TTC549 (cell line): ENCODE measurements at regions not wholly inside any gene's neighbourhood (a gene's known extent, or its start where the extent isn't known, plus 50 kb on each side); places are given as distances from the start of the nearest gene placed in this dataset.

ENCODE experiments used
- FAIRE-seq: peaks from 2 replicates; lab custom pipeline; 2012; peaks lifted over from hg19 to GRCh38; lab: Jason Lieb, UNC

DNA sequence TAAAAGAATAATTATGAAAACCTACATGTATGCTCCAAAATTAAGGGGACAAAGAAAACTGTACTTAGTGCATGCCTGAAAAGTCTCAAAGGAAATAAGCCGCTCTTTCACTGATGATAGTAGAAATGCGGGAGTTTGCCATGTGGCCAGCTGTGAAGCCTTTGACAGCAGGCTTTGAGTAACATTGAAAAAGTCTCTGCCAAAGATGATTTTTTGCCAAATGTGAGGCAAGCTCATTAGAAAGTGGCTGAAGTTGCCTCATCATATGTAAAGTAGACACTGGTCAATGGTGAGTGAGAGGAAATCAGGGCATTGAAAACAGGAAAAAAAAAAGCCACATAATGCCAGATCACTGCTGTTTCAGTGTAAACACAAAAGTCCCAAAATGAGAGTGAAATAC, 2360.1 kb downstream of the PCDH7 start:
- no peak for FAIRE-seq

DNA sequence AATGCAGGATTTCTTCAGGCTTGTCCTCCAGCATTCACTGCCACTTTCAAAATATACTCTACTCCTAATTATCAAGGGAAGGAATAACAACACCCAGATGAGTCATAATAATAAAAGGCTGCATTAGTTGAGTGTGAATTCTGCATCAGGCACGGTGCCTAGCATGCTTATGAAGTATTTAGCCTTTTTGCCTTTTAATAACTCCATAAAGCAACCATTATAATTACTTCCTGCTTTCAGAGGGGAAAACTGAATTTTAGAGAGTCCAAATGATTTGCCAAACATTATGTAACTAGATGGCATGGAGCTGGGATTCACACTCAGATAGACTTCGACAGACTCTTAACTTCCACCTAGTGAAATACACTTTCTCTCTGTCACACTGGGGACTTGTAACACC, 2365.5 kb downstream of the PCDH7 start:
- no peak for FAIRE-seq

DNA sequence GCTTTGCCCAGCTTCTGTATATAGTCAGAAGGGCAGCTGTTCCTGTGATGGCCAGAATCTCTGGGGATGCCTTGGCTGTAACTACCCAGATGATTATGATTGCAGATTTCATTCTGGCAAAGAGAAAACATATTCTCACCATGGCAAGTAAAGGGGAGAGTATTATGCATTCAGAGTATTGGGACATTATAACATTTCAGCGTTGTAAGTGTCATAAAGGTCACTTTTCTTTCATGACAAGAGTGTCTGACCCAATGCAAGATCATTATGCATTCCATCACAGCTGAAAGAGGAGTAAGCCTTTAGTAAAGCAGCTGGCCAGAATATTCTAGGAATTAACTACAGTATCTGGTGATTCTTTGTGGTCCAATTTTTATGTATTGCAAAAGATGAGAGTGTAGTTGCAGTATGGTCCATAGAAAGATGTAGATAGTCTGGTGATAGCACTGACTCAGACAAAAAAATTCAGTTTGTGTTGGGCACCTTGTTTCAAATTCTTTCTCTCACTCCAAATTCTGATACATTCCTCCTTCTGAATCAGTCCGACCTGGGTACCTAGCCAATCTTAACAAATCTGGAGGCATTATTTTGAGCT, 2366.3 kb downstream of the PCDH7 start:
- FAIRE-seq = no peak

DNA sequence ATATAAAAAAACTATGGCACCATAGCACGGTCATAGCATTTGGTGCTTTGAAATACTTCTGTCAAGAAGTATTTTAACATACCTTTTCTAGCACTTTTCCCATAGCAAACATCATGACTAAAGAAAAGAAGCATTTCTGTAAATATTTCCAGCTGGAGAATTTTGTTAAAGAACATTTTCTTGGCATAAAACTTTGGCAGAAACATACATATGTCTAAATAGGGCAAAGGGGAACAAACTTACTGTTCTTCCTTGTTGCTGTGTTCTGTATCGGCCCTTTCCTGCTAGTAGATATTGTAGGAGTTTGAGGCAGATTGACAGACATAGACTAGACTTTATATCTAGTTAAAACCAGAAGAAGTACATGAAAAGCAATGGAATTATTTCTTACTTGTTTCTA, 2368.5 kb downstream of the PCDH7 start:
- FAIRE-seq = no peak

DNA sequence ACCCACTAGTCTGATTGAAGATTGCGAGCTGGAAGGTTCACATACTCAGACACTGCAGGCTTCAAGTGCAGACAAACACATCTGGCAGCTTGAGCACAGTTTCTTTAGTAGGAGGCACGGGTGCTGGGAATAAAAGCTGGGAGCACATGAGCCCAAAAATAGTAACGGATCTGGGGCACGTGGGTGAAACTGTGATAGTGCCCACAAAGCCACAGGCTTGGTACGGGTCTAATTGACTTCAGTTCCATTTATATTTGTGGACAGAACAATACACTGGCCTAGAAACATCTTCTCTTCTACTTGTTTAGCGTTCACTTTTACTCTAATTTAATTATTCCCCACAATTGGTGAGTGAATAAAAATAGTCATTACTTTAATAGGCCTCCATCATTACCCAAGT, 2370.7 kb downstream of the PCDH7 start:
- FAIRE-seq = no peak

DNA sequence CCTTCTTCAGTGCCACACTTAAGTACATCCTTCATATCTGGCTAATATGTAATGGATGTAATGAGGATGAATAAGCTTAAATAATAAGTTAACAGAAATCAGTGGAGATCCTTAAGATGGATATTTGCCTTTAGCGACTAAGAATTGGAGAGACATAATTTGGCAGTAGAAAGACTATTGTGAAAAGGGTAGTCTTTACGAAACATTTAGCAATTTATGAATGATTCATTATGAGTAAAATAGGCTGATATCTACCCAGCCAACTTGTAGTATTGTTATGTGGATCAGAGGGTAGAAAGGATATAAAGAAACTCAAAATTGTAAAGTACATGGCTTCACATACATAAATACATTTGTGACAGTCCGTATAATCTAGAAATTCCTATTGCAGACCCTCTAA, 2371.8 kb downstream of the PCDH7 start:
- no peak for FAIRE-seq

DNA sequence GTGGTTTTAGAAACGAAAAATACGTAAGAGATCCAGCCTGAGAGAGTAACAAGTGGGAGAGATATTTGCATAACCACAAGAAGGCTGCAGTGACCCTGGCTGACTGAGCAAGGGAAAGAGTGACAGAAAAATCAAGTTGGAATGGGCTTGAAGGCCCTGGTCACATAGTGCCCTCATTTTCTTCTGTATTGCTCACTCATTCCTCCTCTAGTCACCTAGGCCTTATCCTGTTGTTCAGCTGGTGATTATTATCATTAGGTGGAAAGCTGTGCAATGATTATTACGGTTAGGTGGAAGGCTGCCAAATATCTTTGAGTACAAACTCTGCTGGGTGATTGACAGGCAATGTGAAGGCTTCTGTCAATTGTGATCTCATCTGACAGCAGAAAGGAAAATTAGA, 2384.1 kb downstream of the PCDH7 start:
- FAIRE-seq = no peak

DNA sequence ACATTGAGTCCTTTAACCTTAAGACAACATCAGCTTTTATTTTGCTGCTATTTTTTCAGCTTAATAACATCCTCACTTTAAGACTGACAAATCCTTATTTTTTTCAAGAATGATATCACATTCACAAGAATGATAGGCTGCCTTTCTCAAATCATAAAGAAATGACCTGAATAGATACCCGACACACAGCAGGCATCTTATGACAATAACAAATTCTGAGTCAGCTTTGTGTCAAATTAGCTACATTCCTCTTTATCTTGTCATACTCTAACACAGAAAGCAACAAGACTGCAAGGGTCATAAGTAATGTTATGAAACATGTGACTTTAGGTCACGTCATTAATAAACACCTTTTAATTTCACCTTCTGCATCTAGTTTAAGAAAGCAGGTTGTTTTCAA, 2387.6 kb downstream of the PCDH7 start:
- FAIRE-seq = no peak

DNA sequence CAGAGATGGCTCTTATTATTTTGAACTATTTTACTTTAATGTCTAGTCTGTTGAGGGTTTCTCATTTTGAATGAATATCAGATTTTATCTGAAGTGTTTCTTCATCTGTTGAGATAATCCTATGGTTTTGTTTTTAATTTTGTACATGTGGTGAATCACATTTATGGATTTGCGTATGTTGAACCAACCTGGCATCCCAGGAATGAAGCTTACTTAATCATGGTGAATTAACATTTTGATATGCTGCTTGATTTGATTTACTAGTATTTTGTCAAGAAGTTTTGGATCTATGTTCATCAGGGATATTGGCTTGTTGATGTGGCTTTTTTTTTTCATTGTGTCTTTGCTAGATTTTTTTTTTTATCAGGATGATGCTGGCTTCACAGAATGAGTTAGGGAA, 2390.9 kb downstream of the PCDH7 start:
- FAIRE-seq = no peak

DNA sequence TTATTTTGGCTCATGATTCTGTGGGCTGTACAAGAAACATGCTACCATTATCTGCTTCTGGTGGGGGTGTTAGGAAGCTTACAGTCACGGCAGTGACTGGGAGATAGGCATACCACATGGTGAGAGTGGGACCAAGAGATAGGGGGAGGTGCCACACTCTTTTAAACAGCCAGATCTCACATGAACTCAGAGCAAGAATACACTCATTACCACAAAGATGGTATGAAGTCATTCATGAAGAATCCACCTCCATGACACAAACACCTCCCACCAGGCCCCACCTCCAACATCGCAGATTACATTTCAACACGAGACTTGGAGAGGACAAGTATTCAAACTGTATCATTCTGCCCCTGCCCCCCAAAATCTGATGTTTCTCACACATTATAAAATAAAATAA, 2396.7 kb downstream of the PCDH7 start:
- no peak for FAIRE-seq

DNA sequence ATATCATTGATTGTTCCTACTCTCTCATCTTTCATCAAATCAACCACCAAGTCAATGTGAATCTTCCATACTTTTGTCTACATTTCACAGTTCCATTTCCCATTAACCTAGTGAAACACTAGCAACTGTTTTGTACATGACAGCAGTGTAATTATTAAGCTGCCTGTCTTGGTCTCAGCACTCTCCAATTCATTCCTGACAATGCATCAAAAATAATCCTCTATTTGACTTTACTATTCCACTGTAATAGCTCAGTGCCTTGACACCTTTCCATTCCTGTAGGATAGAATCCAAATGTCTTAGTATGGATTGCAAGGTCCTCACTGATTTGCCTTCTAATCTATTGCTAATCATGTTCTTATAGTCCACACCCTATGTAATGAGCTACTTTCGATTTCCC, 2405.8 kb downstream of the PCDH7 start:
- no peak for FAIRE-seq

DNA sequence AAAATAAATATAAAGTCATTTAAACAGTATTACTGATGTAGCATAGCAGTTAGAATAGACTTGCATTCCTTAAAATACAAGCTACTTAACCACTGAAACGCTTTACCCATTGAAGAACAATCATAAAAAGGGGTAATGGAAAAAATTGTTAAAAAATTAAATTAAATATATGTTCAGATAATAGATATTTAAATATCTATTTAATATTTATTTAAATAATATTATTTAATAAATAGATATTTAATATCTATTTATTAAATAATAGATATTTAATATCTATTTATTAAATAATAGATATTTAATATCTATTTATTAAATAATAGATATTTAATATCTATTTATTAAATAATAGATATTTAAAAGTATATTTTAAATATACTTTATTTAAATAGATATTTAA, 2410.5 kb downstream of the PCDH7 start:
- peak; percentile 99 for FAIRE-seq

DNA sequence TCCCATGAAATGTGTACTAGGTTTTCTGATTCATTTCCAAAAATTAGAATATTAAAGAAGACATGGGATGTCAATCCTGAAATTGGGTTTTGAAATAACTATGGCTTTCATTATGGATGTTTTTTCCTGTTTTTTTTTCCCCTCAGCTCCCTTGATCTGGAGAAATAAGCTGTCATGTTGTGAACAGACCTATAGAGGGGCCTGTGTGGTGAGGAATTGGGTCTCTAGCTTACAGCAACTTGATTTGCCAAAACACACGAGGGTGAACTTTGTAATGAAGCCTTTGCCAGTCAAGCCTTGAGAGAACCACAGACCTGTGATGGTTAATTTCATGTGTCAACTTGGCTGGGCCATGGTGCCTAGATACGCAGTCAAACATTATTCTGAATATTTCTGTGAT, 2413.6 kb downstream of the PCDH7 start:
- no peak for FAIRE-seq

DNA sequence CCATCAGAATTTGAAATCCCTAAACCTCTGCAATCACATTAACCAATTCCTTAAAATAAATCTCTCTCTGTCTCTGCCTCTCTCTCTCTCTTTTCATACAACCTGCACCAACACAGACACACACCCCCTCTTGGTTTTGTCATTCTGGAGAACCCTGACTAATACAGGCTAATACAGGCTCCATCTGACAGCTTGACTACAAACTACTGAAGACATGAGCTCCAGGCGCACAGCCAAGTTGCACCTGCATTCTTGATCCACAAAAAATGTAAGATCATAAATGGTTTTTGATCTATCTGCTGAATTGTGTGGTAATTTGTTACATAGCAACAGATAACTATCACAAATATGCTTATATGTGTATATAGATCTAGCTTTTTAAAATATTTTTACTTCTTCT, 2414.2 kb downstream of the PCDH7 start:
- no peak for FAIRE-seq

DNA sequence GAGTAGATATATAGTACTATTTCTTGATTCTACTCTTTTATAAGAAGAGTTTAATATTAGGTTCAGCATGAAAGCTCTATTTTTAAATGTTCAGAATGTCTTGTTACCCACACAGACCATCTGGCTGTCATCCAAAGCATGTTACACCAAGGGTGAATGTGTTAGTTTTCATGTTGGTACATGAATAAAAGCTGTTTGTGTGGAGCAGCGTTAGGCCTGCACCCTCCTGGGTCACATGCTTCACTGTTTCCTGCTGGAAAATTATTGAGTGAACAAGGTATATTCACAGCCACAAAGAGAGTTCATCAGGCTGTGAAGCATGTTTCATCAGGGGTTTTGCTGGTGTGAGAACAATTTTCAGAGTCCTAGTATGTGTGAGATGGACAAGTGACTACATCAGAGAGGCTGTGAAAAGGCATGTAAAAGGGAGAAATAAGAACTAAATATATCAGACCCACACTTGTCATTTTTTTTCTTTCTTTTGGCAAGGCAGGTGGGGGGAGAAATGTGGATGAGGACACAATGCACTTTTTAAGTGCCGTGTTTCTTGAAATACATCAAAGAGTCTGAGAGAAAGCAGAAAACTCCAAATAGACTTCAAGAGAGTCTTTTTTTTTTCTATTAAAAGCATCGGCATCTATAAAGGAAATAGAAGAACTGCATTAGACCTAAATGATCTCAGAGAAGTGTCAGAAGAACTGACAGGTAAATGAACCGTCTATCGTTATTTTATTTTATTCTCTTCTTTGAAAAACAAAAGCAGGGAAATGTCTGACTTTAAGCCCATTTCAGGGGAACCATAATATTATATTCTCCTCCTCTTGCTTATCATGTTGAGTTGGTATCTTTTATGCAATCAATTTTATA, 2429.7 kb downstream of the PCDH7 start:
- FAIRE-seq = no peak

DNA sequence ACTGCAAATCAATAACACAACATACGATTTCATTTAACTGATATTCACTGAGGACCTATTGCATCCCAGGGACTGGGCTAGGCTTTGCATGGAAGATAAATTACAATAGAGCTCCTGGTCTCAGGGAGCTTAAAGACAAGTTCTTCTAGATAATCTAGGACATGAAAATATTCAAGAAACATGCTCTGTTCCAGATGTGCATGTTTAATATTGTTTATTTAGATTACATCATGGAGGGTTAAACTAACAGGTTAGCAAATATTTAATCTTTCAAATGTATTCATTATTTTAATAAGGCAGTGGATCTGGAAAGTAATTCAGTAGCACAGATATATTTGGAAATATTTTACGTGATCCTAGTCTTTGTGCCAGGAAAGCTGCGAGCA, 2430.3 kb downstream of the PCDH7 start:
- no peak for FAIRE-seq

DNA sequence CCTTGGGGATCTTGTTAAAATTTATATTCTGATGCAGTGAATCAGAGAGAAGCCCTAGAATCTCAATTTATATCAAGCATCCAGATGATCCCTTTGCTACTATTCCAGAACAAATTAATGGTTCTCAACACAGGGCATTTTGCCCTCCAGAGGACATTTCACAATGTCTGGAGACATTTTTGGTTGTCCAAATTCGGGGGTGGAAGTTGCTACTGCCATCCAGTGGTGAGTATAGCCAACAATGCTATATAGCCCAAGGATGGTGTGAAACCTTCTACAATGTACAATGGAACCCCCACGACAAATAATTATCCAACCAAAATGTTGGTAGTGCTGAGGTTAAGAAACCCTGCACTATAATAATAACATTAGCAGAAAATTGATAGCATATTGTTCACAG, 2440.0 kb downstream of the PCDH7 start:
- no peak for FAIRE-seq

DNA sequence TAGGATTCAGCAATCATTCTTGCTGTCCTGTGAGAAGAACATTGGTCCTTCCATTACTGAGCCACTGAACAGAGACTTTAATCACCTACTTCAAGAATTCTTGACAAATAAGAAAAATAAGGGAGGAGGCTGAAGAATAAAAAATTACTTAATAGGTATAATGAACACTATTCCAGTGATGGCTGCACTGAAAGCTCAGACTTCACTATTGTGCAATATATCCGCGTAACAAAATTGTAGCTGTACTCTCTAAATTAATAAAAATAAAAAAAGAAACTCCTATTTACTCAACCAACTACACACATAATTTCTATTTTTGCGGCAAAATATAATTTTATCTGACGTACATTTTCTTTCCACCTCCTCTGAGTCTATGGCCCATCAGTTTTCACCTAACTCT, 2441.0 kb downstream of the PCDH7 start:
- no peak for FAIRE-seq

DNA sequence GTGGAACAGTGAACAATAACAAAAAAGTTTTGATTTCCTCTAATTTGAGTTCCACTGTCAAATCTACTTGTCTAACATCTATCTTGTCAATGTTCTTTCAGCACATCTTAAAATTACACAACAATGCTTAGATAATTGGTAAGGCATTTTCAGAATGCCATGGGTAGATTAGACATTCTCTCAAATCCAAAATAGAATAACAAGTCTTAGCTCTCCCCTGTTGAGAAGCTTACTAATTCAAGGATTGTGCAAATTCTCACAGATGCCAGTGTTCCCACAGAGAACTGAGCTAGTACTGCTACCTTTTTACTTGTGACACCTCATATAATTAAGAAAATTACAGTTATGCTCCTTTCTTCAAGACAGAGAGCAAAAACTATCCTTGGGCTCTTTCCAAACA, 2442.0 kb downstream of the PCDH7 start:
- FAIRE-seq = no peak

DNA sequence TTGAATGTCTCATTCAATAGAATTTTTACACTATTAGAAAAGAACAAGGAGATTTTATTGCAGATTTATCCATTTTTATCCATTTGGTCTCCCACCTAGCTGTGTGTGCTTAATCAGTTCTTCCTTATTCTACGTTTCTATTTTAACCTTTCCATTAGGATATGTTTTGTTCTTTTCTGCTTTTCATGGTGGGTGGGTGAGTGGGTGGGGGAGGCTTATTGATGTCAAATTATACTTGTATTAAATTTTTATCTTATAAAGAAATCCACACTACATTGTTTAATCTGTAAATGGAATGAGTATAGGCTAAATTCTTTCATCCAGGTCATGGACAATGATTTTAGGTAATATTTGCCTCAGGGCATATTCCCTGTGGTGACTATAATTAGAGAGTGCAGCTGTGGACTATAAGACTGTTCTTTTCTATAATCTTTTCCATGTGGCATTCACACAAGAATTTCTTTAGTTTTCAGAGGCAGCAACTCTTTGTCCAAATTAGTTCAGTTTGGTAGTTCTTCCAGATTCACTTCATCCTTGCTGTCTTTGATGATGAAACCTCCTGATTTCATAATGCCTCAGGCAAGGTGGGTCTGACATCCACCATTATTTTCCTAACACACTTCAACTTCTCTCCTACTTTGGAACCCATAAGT, 2451.8 kb downstream of the PCDH7 start:
- no peak for FAIRE-seq

DNA sequence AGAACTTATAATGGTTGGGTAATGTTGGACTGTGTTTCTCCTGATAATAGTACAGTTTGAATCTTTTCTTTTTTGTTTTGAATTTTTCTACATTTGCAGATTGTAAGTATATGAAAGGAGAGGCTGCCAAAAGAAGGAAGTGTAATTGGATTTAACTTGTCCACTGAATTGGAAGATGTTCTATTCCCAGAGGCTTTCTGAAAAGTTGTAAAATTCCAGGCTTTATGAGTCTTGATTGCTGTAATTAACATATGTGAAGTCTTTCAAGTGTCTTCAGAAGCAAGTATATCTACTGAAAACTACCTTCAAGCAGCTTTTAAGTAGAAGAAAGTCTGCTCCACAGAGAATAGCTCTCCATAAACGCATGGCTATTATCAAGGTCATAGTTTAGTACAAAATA, 2456.4 kb downstream of the PCDH7 start:
- no peak for FAIRE-seq

DNA sequence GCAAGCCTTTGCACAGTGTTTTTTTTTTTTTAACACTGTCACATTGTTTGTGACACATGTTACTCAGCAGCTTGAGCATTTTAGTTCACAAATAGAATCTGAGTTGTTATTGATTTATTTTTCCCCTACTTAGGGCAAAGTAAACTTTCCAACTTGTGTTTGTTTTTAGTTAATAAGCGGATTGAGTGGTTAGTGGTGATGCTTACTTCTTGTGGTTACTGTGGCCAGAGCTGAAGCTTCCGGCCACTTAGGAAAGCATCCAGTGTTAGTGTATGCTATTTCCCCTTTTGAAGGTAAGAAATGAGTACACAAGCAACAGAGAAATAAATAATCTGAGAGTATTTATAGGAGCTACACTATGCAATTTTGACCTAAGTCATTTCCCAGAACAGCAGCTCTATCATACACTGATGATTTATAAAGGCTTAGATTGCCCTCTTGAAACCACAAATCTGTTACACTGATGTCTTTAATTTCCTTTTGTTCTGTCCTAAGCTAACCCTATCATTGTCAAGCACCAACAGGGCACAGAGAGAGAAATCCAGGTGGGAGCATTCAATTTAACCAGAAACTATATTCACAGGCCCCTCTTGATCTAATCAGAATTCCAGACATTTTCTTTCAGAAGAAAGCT, 2464.6 kb downstream of the PCDH7 start:
- FAIRE-seq = no peak

DNA sequence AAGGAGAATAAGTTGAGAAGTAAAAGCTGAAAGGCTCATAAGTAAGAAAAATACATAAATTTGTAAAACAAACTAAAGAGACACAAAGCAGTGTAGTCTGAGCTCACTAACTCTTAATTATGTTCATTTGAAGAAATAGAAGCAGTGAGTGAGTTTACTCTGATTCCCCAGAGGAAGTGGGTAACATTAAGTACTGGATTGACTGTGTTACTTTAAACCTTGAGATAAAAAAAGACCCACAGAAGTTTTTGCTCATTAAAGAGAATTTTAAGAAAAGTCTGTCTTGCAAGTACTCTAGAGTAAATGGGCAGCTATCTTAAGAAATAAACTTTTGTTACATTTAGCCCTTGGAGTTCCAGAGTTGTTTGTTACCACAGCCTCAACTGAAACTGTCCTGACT, 2466.9 kb downstream of the PCDH7 start:
- FAIRE-seq = no peak
